ENCODE measurements at regions not wholly inside any gene's neighbourhood (a gene's known extent, or its start where the extent isn't known, plus 50 kb on each side); places are given as distances from the start of the nearest gene placed in this dataset.

DNA sequence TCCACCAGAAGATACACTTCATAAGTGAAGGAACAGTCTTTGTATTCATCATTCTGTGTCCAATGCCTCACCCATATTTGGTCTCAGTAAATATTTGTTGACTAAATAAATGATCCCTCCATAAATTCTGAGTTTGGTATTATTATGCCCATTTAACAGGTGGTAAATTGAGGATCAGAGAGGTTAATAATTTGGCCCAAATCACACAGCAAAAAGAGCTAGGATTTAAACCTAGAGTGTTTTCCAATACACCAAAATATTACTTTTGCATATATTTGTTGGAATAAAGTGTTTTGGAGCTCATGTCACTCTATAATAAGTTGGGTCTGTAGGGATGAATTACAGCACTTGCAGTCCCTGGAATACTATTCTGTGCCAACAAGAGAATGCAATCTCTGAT, 470.3 kb downstream of the ARHGEF28 start:
- intact Hi-C loops (cut with DNase I), result no loop called here
- DNase-seq (no peak), ATAC-seq (no peak)
- H3K9me3 ChIP-seq (ENCODE audit: control insufficient read depth, low read length), result no peaks in the 10 kb centered on the region
- no peak overlapping the region for H3K27ac ChIP-seq (ENCODE audit: low read length)
- no peaks in the 10 kb centered on the region for H3K27me3 ChIP-seq (ENCODE audit: control insufficient read depth, insufficient read depth)
- H3K4me1 ChIP-seq (ENCODE audit: control insufficient read depth, insufficient read depth, low read length), result peaks cover 3% of the 10 kb centered on the region
- no peak overlapping the region for H3K4me3 ChIP-seq (ENCODE audit: low read length)

DNA sequence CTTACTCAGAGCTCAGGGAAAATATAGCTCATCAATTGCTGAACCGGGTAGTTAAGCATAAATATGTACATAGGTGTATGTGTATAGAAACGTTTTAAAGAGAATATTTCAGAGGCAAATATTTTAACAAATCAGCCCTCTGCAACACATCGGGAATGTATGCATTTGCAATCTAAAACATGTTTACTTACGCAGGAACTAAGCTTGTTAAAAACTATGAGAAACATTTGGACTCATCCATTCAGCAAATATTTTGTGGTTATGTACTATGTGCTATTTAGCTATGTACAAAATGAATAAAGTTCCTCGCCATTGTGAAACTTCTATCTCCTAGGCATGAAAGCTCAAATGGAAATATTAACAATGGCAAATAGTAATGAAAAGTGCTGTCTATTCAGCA, 469.9 kb downstream of the ARHGEF28 start:
- DNase-seq, result no peak
- no peaks in the 10 kb centered on the region for H3K27me3 ChIP-seq (ENCODE audit: control insufficient read depth, insufficient read depth)
- intact Hi-C loops (cut with DNase I), result no loop called here
- WGBS, result 94% methylated on average over 5 of the region's 5 CpGs
- H3K27ac ChIP-seq (ENCODE audit: low read length), result no peak overlapping the region
- peaks cover 3% of the 10 kb centered on the region for H3K4me1 ChIP-seq (ENCODE audit: control insufficient read depth, insufficient read depth, low read length)
- no peaks in the 10 kb centered on the region for H3K9me3 ChIP-seq (ENCODE audit: control insufficient read depth, low read length)
- H3K4me3 ChIP-seq (ENCODE audit: low read length), result no peak overlapping the region
- no peak for ATAC-seq

DNA sequence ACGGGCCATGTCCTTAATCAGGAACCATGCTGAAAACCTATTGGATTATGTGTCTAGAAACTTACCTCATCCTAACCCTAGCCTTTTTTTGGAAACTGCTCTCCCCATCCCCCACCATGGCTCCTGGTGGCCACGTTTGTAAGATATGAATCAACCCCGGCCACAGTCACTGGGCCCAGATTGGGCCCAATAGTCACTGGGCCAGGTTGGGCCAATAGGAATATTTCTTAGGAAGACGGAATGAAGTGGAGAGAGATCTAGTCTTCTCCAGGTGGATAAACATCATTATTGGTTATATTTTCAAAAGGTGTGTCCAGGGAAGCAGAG, 468.7 kb downstream of the ARHGEF28 start:
- intact Hi-C loops (cut with DNase I), result no loop called here
- no peak for ATAC-seq
- Histone ChIP-seq H3K27me3 (ENCODE audit: control insufficient read depth, insufficient read depth) (no peaks in the 10 kb centered on the region), H3K4me3 (ENCODE audit: low read length) (no peak overlapping the region), H3K27ac (ENCODE audit: low read length) (no peak overlapping the region), H3K9me3 (ENCODE audit: control insufficient read depth, low read length) (no peaks in the 10 kb centered on the region), H3K4me1 (ENCODE audit: control insufficient read depth, insufficient read depth, low read length) (peaks cover 3% of the 10 kb centered on the region)
- no peak for DNase-seq
- WGBS, result 88% methylated on average over 4 of the region's 4 CpGs

DNA sequence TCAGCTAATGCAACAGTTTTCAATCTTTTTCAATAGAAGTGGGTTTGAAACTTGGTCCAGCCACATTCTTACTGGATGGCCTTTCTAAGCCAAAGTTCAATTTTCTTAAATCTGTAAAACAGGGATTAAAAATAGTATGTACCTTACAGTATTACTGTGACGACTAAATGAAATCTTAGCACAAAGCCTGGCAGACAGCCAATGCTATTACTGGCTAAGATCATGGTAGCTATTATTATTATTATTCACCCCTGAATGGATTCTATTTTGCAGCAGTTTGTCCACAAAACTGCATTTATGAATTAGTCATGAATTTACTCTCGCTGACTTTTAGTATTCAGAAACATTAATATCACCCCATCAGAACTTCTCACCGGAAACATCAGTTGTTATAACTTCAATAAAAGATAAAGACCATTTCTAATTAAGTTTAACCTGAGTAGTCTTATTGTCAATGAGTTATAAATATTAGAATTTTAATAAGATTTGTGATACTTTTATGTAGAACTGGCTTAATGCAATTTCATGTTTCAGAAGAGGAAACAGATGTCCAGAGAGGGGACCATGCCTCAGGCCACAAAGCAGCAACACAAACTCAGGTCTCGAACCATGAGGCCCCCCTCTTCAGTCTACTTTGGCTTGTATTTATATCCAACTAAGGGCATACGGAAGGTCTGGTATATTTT, 468.2 kb downstream of the ARHGEF28 start:
- no peaks in the 10 kb centered on the region for H3K9me3 ChIP-seq (ENCODE audit: control insufficient read depth, low read length)

DNA sequence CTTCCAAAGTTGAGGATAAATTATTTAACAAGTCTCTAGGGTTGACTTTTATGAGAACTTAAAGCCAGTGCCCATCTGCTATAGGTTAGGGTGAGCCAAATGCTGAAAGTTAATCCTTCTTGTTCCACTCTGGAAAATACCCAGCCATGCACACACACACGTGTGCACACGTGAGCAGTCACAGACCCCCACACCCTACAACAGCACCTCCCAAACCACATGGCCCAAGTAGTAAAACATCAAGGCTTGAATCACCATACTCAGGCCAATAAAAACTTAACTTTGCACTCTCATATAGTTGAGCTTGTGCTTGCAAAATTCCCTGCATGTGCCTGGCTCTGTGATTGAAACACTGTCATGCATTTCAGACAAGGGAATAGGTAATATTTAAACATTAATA, 467.6 kb downstream of the ARHGEF28 start:
- Histone ChIP-seq H3K27me3 (ENCODE audit: control insufficient read depth, insufficient read depth) (no peaks in the 10 kb centered on the region), H3K4me3 (ENCODE audit: low read length) (no peak overlapping the region), H3K27ac (ENCODE audit: low read length) (no peak overlapping the region), H3K9me3 (ENCODE audit: control insufficient read depth, low read length) (no peaks in the 10 kb centered on the region), H3K4me1 (ENCODE audit: control insufficient read depth, insufficient read depth, low read length) (peaks cover 3% of the 10 kb centered on the region)
- intact Hi-C loops (cut with DNase I), result no loop called here
- ATAC-seq (no peak), DNase-seq (no peak)
- 80% methylated on average over 2 of the region's 2 CpGs for WGBS

More for the DNA sequence above, 468.2 kb downstream of the ARHGEF28 start:
- Histone ChIP-seq H3K27ac (ENCODE audit: low read length) (no peak overlapping the region), H3K4me1 (ENCODE audit: control insufficient read depth, insufficient read depth, low read length) (peaks cover 3% of the 10 kb centered on the region), H3K4me3 (ENCODE audit: low read length) (no peak overlapping the region), H3K27me3 (ENCODE audit: control insufficient read depth, insufficient read depth) (no peaks in the 10 kb centered on the region)
- 69% methylated on average over 5 of the region's 5 CpGs for WGBS
- DNase-seq (no peak), ATAC-seq (no peak)
- intact Hi-C loops (cut with DNase I), result no loop called here

DNA sequence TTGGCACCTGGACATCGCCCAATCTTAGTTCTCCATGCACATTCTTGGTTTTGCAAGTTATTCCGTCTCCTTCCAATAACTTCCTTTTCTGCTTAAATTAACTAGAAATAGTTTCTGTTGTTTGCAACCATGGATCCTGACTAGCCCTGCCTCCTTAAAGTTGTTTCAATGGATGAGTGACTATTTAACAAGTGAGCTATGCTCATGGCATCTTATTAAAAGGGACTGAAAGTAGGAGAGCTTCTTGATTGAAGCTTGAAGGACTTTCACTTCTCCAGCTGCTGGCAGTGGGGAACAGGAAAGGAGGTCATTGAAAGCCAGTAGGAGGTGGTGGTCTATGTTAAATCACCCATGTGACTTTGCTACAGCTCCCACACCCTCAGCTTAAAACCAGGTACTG, 466.8 kb downstream of the ARHGEF28 start:
- H3K27me3 ChIP-seq (ENCODE audit: control insufficient read depth, insufficient read depth), result no peaks in the 10 kb centered on the region
- ATAC-seq (no peak), DNase-seq (no peak)
- 92% methylated on average over 2 of the region's 2 CpGs for WGBS
- H3K27ac ChIP-seq (ENCODE audit: low read length), result no peak overlapping the region
- H3K9me3 ChIP-seq (ENCODE audit: control insufficient read depth, low read length), result no peaks in the 10 kb centered on the region
- no peak overlapping the region for H3K4me3 ChIP-seq (ENCODE audit: low read length)
- H3K4me1 ChIP-seq (ENCODE audit: control insufficient read depth, insufficient read depth, low read length), result no peaks in the 10 kb centered on the region
- intact Hi-C loops (cut with DNase I), result no loop called here

DNA sequence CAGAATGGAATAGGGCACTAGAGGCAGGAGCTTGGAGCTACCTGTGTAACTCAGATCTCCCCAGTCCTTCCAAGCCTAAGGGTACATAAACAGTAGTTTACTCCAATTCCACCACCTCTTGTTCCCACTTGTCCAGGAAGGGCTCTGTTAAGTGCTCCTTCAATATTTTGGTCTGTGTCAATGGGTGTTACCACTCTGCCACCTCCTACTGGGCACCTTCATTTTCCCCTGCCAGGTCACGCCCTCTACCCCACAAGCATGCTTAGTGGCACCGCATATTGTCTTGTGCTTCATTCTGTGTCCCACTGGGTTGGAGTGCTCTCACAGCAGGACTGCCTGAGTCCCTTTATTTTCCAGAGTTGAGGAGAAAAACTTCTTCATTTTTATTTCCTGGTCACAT, 459.8 kb downstream of the ARHGEF28 start:
- WGBS, result 97% methylated on average over 2 of the region's 2 CpGs
- no peak overlapping the region for H3K27ac ChIP-seq (ENCODE audit: low read length)
- ATAC-seq, result no peak
- no peak overlapping the region for H3K4me3 ChIP-seq (ENCODE audit: low read length)
- intact Hi-C loops (cut with DNase I), result no loop called here
- no peaks in the 10 kb centered on the region for H3K27me3 ChIP-seq (ENCODE audit: control insufficient read depth, insufficient read depth)
- DNase-seq, result no peak
- no peaks in the 10 kb centered on the region for H3K4me1 ChIP-seq (ENCODE audit: control insufficient read depth, insufficient read depth, low read length)
- H3K9me3 ChIP-seq (ENCODE audit: control insufficient read depth, low read length), result no peaks in the 10 kb centered on the region

DNA sequence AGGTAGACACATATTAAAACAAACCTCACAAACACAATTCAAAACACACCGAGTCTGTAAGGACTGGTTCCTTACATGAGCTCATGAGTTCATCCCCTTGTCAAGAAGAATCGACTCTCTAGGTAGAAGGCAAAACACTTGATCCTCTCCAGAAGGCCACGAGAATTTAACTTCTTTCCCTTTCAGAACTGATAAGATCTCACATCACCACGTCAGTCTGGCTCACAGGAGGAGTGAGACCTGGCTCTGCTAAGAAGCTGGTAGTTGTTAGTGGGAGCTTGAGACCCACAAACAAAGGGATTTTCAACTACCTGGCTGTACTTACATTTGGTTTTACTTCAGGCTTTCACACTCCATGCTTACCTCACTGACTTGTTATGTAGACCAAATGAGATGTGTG, 459.2 kb downstream of the ARHGEF28 start:
- no peak for DNase-seq
- no peak for ATAC-seq
- 40% methylated on average over 4 of the region's 4 CpGs for WGBS
- H3K27me3 ChIP-seq (ENCODE audit: control insufficient read depth, insufficient read depth), result no peaks in the 10 kb centered on the region
- H3K4me1 ChIP-seq (ENCODE audit: control insufficient read depth, insufficient read depth, low read length), result no peaks in the 10 kb centered on the region
- H3K4me3 ChIP-seq (ENCODE audit: low read length), result no peak overlapping the region
- no peak overlapping the region for H3K27ac ChIP-seq (ENCODE audit: low read length)
- intact Hi-C loops (cut with DNase I), result no loop called here
- no peaks in the 10 kb centered on the region for H3K9me3 ChIP-seq (ENCODE audit: control insufficient read depth, low read length)

DNA sequence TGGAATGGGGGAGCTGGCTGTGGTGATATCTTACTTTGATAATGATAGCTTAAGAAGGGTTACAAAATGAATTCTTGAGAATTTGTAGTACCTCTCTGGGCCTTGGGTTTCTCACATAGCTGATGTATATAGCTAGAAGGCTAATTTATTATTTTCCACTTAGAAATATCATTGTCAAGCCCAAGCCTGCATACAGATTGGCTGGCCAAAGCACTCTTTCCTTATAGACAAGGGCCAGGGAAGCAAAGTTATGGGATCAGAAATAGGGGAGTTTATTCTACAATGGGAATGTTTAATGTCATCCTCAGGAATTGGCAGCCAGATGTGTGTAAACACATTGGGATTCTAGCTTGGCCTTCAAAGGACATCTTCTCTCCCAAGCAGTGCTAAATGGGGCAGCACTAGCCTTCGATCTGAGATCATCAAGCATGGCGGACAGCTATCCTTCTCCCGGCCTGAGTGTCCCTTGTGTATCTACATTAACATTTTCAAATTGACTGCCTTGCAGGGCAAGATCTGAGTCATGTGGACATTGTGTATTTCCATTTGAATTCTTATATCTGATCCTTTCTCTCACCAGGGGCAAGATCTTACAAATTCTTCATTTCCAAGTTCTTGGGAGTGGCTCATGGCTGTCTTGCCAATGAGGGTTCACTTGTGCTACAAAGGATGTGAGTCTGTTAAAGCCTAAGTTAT, 457.2 kb downstream of the ARHGEF28 start:
- intact Hi-C loops (cut with DNase I), result no loop called here

DNA sequence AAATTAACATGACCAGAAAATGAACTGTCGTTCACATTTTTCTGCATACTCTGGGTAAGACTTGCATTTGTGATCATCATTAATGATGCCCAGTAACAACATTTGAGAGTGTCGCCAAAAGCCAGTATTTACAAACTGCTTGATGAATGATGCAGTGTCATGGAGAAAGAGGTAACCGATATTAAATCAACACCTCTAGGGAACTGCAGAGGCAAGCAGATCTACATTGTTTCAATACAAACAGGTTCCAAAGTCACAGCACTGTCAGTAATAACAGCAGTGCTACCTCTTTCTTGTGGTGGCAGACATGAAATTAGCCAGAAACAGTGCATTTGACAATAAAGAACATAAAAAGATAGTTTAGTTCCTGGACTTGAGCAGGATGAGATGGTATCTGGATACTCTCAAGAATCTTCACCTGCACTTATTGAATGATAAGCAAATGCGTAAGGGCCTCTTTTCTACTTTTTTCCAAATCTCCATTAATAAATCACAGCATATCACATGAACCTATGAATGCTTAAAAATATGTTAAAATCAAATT, 456.6 kb downstream of the ARHGEF28 start:
- no peak for DNase-seq
- WGBS, result 91% methylated on average over 4 of the region's 4 CpGs
- Histone ChIP-seq H3K27me3 (ENCODE audit: control insufficient read depth, insufficient read depth) (no peaks in the 10 kb centered on the region), H3K4me1 (ENCODE audit: control insufficient read depth, insufficient read depth, low read length) (no peaks in the 10 kb centered on the region), H3K9me3 (ENCODE audit: control insufficient read depth, low read length) (no peaks in the 10 kb centered on the region), H3K27ac (ENCODE audit: low read length) (no peak overlapping the region), H3K4me3 (ENCODE audit: low read length) (no peak overlapping the region)
- no peak for ATAC-seq
- intact Hi-C loops (cut with DNase I), result no loop called here

More for the DNA sequence above, 457.2 kb downstream of the ARHGEF28 start:
- Histone ChIP-seq H3K9me3 (ENCODE audit: control insufficient read depth, low read length) (no peaks in the 10 kb centered on the region), H3K27me3 (ENCODE audit: control insufficient read depth, insufficient read depth) (no peaks in the 10 kb centered on the region), H3K4me1 (ENCODE audit: control insufficient read depth, insufficient read depth, low read length) (no peaks in the 10 kb centered on the region), H3K4me3 (ENCODE audit: low read length) (no peak overlapping the region), H3K27ac (ENCODE audit: low read length) (no peak overlapping the region)
- no peak for DNase-seq
- no peak for ATAC-seq
- 83% methylated on average over 3 of the region's 3 CpGs for WGBS

DNA sequence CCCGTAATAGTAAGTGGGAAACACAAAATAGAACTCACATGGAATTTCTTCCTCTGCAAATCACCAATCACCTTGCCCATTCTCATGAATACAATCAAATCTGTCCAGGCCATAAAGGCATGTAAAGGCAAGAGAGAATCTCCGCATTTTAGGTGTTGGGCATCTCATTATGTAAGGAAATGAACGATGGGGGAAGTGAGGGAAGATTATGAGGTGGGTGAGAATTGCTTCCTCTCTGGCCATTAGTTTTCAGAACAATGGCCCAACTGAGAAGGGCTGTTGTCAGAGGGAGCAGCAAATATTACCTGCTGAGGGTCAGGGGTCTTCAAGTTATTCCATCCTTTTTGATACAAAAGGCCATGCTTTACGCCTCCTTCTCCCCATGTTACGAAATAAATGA, 455.1 kb downstream of the ARHGEF28 start:
- 83% methylated on average over 5 of the region's 5 CpGs for WGBS
- intact Hi-C loops (cut with DNase I), result no loop called here
- DNase-seq (no peak), ATAC-seq (no peak)
- no peak overlapping the region for H3K4me3 ChIP-seq (ENCODE audit: low read length)
- H3K9me3 ChIP-seq (ENCODE audit: control insufficient read depth, low read length), result no peaks in the 10 kb centered on the region
- no peaks in the 10 kb centered on the region for H3K4me1 ChIP-seq (ENCODE audit: control insufficient read depth, insufficient read depth, low read length)
- H3K27ac ChIP-seq (ENCODE audit: low read length), result no peak overlapping the region
- no peaks in the 10 kb centered on the region for H3K27me3 ChIP-seq (ENCODE audit: control insufficient read depth, insufficient read depth)

Measured in right cardiac atrium (tissue), 5 donors.